Cardiac fibroblast (primary cell): ENCODE measurements at regions not wholly inside any gene's neighbourhood (a gene's known extent, or its start where the extent isn't known, plus 50 kb on each side); places are given as distances from the start of the nearest gene placed in this dataset.

Experiments used
- DNase-seq, 2 donors: peaks; one replicate each; pipeline versions ENCODE4 v3.0.0 to v3.0.0-alpha.2; 2010; ENCODE audit warnings: low read depth in 2 of 2
- H3K4me3 ChIP-seq, 2 donors: replicated peaks in 1 of 2; 1 replicate in 1 of 2; 2 replicates in 1 of 2; pipeline ENCODE4 v1.5.1; 2011; ENCODE audit warnings: low read depth in 2 of 2, low read length in 2 of 2, mild to moderate bottlenecking in 2 of 2, moderate library complexity in 1 of 2
- CTCF ChIP-seq: IDR thresholded peaks from one replicate; pipeline ENCODE4 v1.5.1; 2011; ENCODE audit warnings: low read depth, mild to moderate bottlenecking, low read length, inconsistent platforms

GRCh38 chr7:98701372-98701771, 84.3 kb downstream of the NPTX2 start:
- DNase-seq, result no peak
- no peak for TF ChIP-seq CTCF
- H3K4me3 ChIP-seq, result no peak overlapping the region

GRCh38 chr7:98702021-98702420, 84.9 kb downstream of the NPTX2 start:
- no peak for TF ChIP-seq CTCF
- DNase-seq, result no peak
- H3K4me3 ChIP-seq, result no peak overlapping the region

GRCh38 chr7:98703916-98704315, 86.8 kb downstream of the NPTX2 start:
- TF ChIP-seq CTCF, result no peak
- no peak for DNase-seq

GRCh38 chr7:98705626-98706025, 88.5 kb downstream of the NPTX2 start:
- H3K4me3 ChIP-seq, result no peak overlapping the region
- no peak for DNase-seq
- TF ChIP-seq CTCF, result no peak

More at GRCh38 chr7:98703916-98704315, 86.8 kb downstream of the NPTX2 start:
- H3K4me3 ChIP-seq, result no peak overlapping the region

- no peak for DNase-seq
- TF ChIP-seq CTCF, result no peak
- no peak overlapping the region for H3K4me3 ChIP-seq
These were observed 90.0 kb downstream of the NPTX2 start for GRCh38 chr7:98707076-98707475.

- no peak overlapping the region for H3K4me3 ChIP-seq
- no peak for TF ChIP-seq CTCF
- no peak for DNase-seq
These were observed 94.9 kb downstream of the NPTX2 start for GRCh38 chr7:98711945-98712344.

GRCh38 chr7:98713165-98713810, 96.2 kb downstream of the NPTX2 start:
- no peak for DNase-seq
- TF ChIP-seq CTCF, result no peak
- no peak overlapping the region for H3K4me3 ChIP-seq
